SW480 (cell line): ENCODE measurements at regions not wholly inside any gene's neighbourhood (a gene's known extent, or its start where the extent isn't known, plus 50 kb on each side); places are given as distances from the start of the nearest gene placed in this dataset.
"Not testable (repeated sequence)": the region's sequence is repeated elsewhere in the genome, so short reads cannot be mapped to it uniquely, and the experiment has no call there.

ENCODE experiments used
- DNase-seq: peaks from one replicate; pipeline ENCODE4 v3.0.0-alpha.2; 2016; ENCODE audit warnings: low spot score

DNA sequence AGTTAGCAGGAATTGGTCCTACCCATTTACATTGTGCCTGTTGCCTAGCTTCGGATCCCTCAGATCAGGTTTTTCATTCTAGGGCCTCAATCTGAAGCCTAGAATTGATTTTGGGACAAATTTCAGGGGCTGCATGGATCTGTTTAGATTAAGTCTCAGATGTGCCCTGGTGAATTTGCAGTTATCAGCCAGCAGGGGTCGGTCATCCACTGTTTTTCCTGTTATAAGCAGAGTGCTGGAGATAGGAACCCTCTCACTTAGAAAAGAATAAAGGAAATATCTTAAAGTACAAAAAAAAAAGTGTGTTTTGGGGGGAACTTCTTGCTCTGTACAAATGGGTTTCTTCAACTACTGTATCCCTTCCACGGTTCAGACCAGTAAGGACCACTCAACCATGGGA is 212.5 kb downstream of the BCHE start:
- DNase-seq = no peak

DNA sequence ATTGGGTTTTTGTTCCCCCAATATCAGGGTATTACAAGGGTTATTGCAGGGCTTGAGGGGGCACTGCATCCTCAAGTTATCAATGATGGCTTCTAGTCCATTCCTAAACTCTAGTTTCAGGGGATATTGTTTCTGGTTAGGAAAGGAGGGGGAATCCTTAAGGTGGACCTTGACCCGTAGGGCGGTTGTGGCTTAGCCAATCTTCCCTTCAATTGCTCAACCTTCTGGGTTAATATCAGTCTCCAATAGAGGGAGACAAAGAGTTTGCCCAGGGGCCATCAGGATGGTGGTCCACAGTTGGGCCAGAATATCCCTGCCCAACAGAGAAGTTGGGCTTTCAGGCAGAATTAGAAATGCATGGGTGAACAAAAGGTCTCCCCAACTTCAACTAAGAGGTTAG is 214.9 kb downstream of the BCHE start:
- no peak for DNase-seq

DNA sequence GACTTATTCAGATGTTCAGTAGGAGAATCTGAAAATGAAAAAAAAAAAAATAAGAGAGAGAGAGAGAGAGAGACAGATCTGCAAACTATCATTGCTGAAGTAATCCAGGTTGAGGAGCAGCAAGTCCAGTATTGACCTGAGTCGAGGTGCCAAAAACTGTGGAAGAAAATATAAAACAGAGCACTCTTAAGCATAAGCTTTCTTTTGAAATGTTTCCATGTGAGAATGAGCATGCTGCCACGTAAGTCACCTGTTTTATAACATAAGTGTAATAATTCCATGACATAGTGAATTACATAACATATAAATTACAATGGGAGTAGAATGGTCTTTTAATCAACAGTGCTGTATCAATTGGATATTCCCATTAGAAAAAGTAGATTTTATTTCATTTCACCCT is 218.2 kb downstream of the BCHE start:
- no peak for DNase-seq

DNA sequence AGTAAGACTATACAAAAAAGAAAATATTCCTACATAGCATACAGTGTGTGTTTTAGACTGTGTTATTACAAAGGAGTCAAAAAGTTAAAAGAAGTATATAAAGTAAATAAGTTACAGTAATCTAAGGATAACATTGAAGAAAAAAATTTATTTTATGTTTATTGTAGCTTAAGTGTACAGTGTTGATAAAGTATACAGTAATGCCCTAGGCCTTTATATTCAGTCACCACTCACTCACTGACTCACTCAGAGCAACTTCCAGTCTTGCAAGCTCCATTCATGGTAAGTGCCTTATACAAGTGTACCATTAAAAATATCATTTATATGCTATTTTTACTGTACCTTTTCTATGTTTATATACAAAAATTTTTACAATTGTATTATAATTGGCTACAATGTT is 220.1 kb downstream of the BCHE start:
- DNase-seq = no peak

DNA sequence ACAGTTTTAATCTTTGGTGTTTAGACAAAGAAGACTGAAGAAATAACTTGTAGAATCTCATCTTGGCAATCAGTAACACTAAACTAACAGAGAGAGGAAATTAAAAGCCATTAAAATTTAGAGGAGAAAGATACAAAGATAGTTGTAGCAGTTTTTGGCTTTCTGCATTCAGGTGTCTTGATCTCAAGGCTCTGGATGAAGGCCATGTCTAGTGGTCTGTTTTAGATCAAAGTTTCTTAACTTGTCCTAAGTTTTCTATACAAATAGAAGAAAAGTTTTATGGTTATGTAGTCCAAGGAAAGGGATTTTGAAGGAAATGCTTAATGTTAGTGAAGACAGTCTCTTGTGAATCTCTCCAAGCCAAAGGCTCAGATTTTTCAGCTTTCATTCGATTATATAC is 222.9 kb downstream of the BCHE start:
- no peak for DNase-seq

DNA sequence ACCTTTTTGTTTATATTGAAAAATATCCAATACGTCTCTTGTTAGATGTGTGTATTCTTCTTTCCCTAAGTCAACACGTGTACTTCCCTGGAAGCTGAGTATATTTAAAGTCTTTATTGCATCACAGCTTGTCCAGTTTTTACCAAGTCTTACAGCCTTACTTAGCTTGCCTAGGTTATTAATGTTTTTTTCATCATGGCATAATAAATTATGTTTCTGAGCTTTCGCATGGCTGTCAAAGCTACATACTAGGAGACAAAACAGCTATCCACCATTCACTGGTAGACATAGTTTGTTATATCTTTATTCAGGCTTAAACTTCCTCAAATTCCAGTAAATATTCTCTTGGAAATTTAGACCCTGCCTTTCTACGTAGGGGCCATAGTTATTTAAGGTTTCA is 224.2 kb downstream of the BCHE start:
- DNase-seq = no peak

DNA sequence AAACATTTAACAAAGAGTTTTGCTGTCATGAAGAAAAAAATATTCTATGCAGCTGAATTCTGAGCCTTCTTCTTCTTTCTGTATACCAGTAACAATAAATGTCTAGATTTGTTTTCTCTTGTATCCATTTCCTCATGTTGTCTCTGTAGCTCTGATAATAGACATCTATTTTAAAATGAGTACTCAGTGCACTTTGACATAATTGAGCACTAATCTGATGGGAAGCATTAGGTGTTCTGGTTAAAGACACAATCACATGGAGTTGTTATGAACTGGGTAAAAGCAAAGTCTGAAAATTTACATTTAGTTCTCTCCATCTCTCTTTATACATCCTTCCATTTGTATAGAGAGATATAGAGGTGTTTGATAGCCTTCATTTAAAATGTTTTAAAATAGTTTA is 230.0 kb downstream of the BCHE start:
- DNase-seq = no peak

DNA sequence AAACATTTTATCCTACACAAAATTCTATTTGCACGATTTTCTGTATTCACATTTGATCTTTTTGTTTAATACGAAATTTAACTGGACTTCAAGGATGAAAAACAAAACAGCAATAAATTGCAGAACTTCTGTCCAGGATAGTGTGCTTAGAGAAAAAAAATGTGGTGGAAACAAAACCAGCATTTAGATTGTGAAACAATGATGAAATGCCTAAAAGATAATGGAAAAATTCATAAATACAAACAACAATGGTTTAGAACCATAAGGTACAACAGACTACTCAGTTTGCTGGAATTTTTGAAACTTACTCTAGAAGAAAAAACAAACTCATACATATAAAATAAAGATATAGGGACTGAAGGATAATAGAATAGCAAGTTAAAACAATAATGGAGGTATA is 234.0 kb downstream of the BCHE start:
- DNase-seq = no peak

DNA sequence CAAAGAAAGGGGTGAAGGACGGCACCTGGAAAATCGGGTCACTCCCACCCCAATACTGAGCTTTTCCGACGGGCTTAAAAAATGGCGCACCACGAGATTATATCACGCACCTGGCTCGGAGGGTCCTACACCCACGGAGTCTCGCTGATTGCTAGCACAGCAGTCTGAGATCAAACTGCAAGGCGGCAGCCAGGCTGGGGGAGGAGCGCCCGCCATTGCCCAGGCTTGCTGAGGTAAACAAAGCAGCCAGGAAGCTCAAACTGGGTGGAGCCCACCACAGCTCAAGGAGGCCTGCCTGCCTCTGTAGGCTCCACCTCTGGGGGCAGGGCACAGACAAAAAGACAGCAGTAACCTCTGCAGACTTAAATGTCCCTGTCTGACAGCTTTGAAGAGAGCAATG is 264.7 kb downstream of the BCHE start:
- DNase-seq = not testable (repeated sequence)

DNA sequence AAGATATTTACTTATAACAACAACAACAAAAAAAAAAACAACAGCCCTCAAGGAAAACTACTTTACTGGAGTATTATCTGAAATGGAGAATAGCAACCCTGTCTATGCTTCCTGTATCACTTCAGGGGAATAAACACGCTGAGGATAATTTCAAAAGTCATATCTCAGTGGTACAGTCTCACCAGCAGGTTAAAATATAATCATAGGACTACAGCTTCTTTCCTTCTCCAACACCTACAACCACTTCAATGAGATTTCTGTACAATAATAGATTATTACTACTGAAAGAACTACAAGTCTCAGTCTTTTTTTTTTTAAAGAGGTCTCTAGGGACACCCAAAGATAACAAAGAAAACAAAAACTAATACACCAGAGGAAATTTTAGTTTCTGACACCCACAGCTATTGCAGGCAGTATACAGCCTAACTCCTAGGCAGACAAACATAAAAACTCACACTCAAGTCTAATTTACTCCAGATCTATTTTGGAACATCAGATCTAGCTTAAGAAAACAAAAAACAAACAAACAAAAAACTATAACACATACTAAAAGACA is 268.2 kb downstream of the BCHE start:
- DNase-seq = no peak

DNA sequence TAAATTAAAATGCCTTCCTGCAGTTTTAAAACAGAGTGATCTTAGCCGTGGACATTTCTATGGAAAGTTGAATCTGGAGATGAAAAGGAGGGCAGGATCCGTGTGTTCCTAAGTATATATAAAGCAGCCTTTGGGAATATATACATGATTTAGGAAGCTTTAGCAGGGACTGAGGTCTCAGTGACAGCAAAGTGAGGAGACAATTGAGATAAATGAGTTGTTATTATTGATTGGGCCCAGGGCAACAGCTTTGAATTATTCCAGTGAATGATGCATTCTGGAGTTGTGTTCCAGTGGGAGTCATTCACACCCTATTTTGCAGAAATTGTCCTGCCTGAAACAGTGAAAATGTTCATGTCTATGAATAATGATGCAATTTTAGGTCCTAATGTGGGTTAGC is 281.4 kb downstream of the BCHE start:
- no peak for DNase-seq

DNA sequence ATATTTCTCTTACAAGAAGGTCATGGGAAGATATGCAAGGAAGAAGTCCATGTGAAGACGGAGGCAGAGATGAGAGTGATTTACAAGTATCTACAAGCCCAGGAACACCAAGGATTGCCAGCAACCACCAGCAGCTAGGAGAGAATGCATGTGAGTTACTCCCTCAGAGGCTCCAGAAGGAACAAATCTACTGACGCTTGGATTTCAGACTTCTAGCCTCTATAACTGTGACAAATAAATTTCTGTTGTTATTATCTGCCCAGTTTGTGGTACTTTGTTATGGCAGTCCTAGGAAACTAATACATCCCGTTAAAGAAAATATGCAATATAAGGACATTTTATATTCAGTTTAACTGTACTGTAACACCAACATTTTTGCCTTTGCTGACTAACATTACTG is 283.9 kb downstream of the BCHE start:
- DNase-seq = no peak

DNA sequence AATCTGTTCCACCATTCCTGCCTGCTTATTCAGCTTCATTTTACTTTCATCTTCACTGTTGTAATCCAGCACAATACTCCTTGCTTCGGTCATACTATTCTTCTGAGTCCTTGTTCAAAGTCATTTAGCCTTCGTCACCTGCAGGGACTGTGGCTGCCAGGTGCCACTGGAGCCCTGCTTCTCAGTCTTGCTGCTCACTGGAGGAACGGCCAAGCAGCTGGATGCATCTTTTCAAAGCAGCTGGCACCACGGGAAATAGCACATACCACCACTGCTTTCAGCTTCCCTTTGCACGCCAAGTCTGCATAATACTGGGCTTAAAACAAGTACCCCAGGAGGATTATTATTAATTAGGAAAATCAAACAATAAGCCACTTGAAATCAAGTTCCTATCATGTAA is 287.6 kb downstream of the BCHE start:
- no peak for DNase-seq

DNA sequence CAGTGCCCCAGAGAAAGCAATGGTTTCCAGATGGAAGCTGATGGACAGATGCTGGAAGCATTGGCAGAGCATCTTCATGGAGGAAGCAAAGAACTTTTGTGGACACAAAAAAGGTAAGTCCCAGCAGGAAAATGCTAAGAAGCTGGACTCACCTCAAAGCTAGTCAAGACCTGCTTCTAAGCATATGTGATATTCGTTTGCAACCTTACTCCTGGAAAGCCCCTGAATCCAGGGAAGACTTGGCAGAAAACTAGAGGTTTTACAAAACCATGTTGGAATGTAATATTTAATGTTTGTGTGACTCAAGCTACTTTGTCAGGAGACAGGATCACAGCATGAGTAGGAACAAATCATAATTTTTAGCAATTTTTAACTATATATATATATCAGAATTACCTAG is 288.2 kb downstream of the BCHE start:
- no peak for DNase-seq

DNA sequence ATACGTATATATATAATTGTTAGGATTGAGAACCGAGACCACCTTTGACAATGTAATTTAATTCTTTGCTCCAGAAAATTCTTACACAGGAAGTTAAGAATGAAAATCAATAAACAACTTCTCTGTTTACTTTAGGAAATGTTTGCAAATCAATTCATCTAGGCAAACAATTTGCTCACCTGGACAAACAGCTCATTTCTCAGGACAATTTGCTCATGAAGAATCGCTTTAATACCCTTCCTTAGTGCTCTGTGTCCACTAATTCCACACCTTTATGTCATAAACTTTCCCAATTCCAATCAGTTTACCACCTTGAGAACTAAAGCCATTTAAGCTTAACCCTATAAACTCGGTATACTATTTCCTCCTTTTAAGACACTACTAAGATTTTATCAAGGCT is 292.2 kb downstream of the BCHE start:
- DNase-seq = no peak

DNA sequence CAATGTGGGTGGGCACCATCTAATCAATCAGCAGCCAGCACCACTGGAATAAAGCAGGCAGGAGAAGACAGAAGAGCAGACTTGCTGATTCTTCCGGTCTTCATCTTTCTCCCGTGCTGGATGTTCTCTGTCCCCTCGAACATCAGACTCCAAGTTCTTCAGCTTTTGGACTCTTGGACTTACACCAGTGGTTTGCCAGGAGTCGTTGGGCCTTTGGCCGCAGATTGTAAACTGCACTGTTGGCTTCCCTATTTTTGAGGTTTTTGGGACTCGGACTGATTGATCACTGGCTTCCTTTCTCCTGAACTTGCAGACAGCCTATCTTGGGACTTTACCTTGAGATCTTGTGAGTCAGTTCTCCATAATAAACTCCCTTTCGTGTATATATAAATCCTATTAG is 292.8 kb downstream of the BCHE start:
- DNase-seq = no peak

DNA sequence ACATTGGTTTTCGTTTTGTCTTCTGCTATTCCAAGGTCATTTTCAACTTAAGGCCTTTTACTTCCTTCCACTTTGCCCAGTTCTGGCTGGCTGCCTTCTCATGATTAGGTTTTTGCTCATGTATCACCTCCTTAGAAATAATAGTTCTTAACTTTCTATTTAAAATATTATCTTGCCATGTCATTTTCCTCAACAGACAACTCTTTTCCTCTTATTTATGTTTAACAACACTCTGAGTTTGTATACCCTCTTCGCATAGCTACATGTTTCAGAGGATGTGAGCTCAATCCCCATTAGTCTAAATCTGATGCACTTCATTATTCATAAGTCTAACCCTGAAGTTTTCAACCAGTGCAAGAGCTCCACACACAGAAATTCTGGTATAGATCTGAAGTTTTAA is 299.1 kb downstream of the BCHE start:
- no peak for DNase-seq

DNA sequence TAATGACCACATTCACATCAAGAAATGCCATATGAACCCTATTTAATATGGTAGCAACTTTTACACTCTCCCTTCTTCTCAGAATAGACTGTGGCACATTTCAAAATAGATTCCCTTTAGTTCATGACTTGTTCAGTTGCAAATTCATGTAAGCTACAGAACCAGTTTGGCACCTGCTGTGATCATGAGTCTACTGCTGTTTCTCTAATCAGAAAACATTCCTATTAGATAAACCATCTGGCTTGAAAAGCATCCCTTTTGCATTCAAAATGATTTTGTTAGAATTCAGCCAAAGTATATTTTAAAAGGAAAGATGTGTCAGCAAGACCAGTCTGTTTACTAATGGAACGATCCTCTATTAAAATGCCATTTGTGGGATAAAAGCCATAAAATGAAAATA is 304.4 kb downstream of the BCHE start:
- DNase-seq = no peak

DNA sequence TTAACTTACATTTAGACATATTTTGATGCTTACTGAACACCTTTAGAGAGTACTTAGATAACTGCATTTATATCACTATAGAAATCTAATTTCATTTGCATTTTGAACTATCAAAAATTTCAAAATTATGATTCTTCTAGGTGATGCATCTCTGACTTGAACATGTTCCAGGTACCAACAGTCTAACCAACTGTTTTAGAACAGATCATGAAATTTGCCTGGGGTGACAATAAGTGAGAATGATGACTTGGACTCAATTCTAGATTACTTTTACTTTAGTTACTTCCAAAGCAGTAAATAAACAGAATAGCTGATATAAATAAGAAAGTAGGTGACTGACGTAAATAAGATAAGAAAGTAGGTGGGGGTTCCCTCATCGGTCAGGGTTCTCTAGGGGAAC is 307.8 kb downstream of the BCHE start:
- DNase-seq = no peak

DNA sequence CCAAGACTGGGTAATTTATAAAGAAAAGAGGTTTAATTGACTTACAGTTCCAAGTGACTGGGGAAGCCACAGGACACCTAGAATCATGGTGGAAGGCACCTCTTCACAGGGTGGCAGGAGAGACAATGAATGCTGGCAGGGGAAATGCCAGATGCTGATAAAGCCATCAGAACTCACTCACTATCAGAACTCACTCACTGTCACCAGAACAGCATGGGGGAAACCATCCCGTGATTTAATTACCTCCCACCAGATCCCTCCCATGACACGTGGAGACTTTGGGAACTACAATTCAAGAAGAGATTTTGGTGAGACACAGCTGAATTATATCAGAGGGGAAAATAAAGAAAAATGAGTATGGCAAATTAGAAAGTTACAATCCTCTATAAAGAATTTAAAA is 310.9 kb downstream of the BCHE start:
- DNase-seq = no peak

DNA sequence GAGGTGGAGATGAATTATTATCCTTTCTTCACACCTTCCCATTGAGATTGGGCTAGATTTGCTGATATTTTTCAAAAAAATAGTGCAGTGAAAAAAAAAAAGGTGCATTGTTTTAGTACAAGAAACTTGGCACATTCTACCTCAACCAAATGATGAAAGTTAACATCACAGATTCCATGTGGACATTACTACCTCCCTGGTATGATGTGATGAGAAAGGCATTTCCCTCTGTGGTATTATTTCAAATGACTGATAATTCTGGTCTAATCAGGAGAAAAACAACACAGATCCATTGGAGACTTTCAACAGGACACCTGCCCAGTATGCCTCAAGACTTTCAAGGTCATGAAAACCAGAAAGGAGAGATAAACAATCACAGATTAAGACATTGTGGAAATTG is 313.4 kb downstream of the BCHE start:
- DNase-seq = no peak

DNA sequence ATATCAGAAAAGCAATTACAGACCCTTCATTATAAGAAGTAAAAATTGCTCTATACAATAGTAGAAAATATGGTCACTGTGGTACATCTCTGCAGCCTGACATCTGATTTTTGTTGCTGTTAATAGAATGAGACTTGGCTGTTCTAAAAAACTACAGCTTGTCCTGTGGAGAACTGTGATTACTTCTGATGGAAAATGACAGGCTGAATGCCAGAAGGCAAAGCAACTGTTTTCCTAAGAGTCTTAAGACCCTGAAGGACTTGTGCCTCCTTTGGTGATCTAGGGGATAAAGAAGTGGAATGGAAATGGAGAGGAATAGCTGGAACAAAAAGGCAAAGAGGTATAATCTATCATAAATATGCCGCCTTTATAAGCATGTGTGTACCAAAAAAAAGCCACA is 314.8 kb downstream of the BCHE start:
- no peak for DNase-seq

DNA sequence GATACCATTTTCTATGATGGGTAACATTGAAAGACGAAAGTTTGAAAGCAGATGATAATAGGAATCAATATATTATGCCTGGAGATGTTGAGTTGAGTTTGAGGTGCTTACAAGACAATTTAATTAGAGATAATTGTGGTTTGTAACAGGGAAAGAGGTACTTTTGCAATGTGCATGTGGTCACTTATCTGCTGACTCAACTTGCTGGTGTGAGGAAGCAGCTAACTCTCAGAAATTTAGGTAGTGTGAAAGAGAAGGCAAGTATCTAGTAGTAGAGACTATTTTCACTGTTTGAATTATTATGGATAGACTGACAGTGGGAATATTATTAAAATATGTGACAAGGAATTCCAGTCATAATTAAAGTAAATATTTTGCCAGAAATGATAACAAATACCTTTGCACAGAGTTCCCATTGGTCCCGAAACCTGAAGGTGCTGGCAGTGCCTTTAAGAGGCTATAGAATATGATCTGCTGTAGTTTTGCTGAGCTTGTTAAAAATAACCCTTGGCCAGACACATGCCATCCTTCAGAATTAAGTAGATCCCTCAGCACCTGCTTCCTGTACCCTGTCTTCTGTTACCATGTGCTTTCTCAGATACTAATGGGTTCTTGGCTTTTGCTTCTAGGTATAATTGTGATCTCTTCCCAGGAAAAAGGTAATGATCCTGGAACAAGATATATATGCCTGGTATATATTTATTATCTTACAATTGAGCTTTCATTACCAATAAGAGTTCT is 315.9 kb downstream of the BCHE start:
- no peak for DNase-seq

DNA sequence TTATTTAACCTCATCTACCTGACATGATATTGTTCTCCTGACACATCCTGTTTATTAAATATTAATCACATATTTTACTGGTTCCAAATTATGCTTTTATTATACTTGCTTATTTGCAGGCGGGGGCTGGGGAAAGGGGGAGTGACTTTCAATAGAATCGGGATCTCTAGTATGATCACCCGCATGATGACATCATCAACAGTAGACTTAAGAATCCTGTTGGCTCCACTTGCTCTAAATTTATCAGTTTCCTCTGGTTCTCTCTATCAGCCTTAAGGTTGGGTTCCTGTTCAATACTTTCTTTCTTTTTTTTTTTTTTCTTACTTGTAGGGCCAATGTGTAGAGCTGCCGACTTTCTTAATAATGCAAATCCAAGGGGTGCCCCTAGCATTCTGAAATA is 317.5 kb downstream of the BCHE start:
- no peak for DNase-seq

DNA sequence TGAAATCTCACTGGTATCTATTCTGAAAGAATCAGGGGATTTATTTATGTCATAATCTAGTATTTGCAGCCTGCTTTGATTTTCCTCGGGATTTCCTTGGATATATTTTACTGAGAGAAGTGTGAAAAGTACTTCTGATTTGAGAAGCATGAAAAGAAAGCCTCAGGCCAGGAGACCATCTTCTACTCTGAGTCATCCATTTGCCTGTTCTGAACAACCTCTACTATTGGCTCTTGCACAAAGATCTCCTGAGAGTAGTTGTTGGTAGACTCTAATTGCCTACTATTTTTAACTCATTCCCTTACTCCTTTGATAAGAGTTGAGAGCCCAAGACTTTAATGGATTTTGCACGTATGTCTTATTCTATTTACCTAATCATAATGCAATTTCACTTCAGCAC is 318.9 kb downstream of the BCHE start:
- DNase-seq = no peak
